H9 (cell line): ENCODE measurements at regions not wholly inside any gene's neighbourhood (a gene's known extent, or its start where the extent isn't known, plus 50 kb on each side); places are given as distances from the start of the nearest gene placed in this dataset.

Source experiments
- DNase-seq: peaks from one replicate; pipeline ENCODE4 v3.0.0-alpha.2; 2017
- H2AFZ ChIP-seq: one replicate; pipeline ENCODE4 v1.6.1; 2013; ENCODE audit warnings: mild to moderate bottlenecking, low read length, control low read depth, moderate library complexity
- H2AK5ac ChIP-seq: 2 replicates; pipeline ENCODE4 v1.6.1; 2013; ENCODE audit warnings: low read length, control low read depth, mixed read lengths; ENCODE audit not compliant: insufficient read length
- H2BK120ac ChIP-seq: one replicate; pipeline ENCODE4 v1.6.1; 2013; ENCODE audit warnings: low read depth, mild to moderate bottlenecking, low read length, control low read depth, inconsistent platforms; ENCODE audit not compliant: poor library complexity, severe bottlenecking
- H2BK12ac ChIP-seq: 2 replicates; pipeline ENCODE4 v1.6.1; 2013; ENCODE audit warnings: low read length, control low read depth, mixed read lengths, low read depth; ENCODE audit not compliant: insufficient read length
- H2BK15ac ChIP-seq: 2 replicates; pipeline ENCODE4 v1.6.1; 2013; ENCODE audit warnings: low read depth, low read length, control low read depth
- H2BK20ac ChIP-seq: one replicate; pipeline ENCODE4 v1.6.1; 2013; ENCODE audit warnings: low read depth, mild to moderate bottlenecking, low read length, control low read depth, inconsistent platforms; ENCODE audit not compliant: poor library complexity, severe bottlenecking
- H2BK5ac ChIP-seq: 2 replicates; pipeline ENCODE4 v1.6.1; 2013; ENCODE audit warnings: low read length, control low read depth, mixed read lengths; ENCODE audit not compliant: insufficient read length
- H3K14ac ChIP-seq: 2 replicates; pipeline ENCODE4 v1.6.1; 2013; ENCODE audit warnings: low read length, control low read depth; ENCODE audit not compliant: insufficient read depth
- H3K18ac ChIP-seq: 2 replicates; pipeline ENCODE4 v1.6.1; 2013; ENCODE audit warnings: low read depth, mild to moderate bottlenecking, mixed read lengths, low read length, control low read depth; ENCODE audit not compliant: insufficient read length
- H3K23ac ChIP-seq: 2 replicates; pipeline ENCODE4 v1.6.1; 2013; ENCODE audit warnings: low read length, control low read depth, mixed read lengths, low read depth; ENCODE audit not compliant: insufficient read length
- H3K23me2 ChIP-seq: 2 replicates; pipeline ENCODE4 v1.6.1; 2013; ENCODE audit warnings: low read depth, mild to moderate bottlenecking, mixed read lengths, low read length, control low read depth; ENCODE audit not compliant: insufficient read length, poor library complexity, severe bottlenecking
- H3K27ac ChIP-seq: 2 replicates; pipeline ENCODE4 v1.5.1; 2013; ENCODE audit warnings: low read length, control low read depth, mixed read lengths, low read depth; ENCODE audit not compliant: insufficient read length
- H3K27me3 ChIP-seq: 2 replicates; pipeline ENCODE4 v1.6.1; 2013; ENCODE audit warnings: low read length, control low read depth, inconsistent platforms; ENCODE audit not compliant: insufficient read depth
- H3K4ac ChIP-seq: 2 replicates; pipeline ENCODE4 v1.6.1; 2013; ENCODE audit warnings: low read depth, mild to moderate bottlenecking, control low read depth, inconsistent platforms, low read length, moderate library complexity
- H3K4me1 ChIP-seq: 2 replicates; pipeline ENCODE4 v1.6.1; 2013; ENCODE audit warnings: low read length, control low read depth, inconsistent platforms; ENCODE audit not compliant: insufficient read depth
- H3K4me2 ChIP-seq: 2 replicates; pipeline ENCODE4 v1.6.1; 2013; ENCODE audit warnings: low read length, control low read depth, mixed read lengths; ENCODE audit not compliant: insufficient read length, insufficient read depth
- H3K56ac ChIP-seq: 2 replicates; pipeline ENCODE4 v1.6.1; 2013; ENCODE audit warnings: low read depth, mild to moderate bottlenecking, mixed read lengths, low read length, control low read depth; ENCODE audit not compliant: insufficient read length
- H3K79me1 ChIP-seq: 2 replicates; pipeline ENCODE4 v1.6.1; 2013; ENCODE audit warnings: low read depth, mild to moderate bottlenecking, moderate library complexity, low read length, control low read depth, inconsistent platforms; ENCODE audit not compliant: insufficient read depth, poor library complexity, severe bottlenecking
- H3K79me2 ChIP-seq: 2 replicates; pipeline ENCODE4 v1.6.1; 2013; ENCODE audit warnings: low read length, control low read depth, inconsistent platforms; ENCODE audit not compliant: insufficient read depth
- H3K9ac ChIP-seq: 2 replicates; pipeline ENCODE4 v1.6.1; 2013; ENCODE audit warnings: low read length, control low read depth, mixed read lengths; ENCODE audit not compliant: insufficient read length; ENCODE audit errors: extremely low read depth
- H3K9me3 ChIP-seq: one replicate; pipeline ENCODE4 v1.6.1; 2013; ENCODE audit warnings: low read depth, low read length, inconsistent platforms; ENCODE audit not compliant: control insufficient read depth
- H3T11ph ChIP-seq: one replicate; pipeline ENCODE4 v1.6.1; 2013; ENCODE audit warnings: mild to moderate bottlenecking, low read length, control low read depth, inconsistent platforms
- H4K20me1 ChIP-seq: one replicate; pipeline ENCODE4 v1.6.1; 2013; ENCODE audit not compliant: control insufficient read depth, insufficient read length, insufficient read depth
- H4K5ac ChIP-seq: 2 replicates; pipeline ENCODE4 v1.6.1; 2013; ENCODE audit warnings: low read depth, mild to moderate bottlenecking, mixed read lengths, low read length, control low read depth; ENCODE audit not compliant: insufficient read length
- H4K8ac ChIP-seq: replicated peaks from 2 replicates; pipeline ENCODE4 v1.6.1; 2013; ENCODE audit warnings: low read length, control low read depth, mixed read lengths, low read depth; ENCODE audit not compliant: insufficient read length
- H4K91ac ChIP-seq: 2 replicates; pipeline ENCODE4 v1.6.1; 2013; ENCODE audit warnings: low read depth, mild to moderate bottlenecking, moderate library complexity, mixed read lengths, low read length, control low read depth; ENCODE audit not compliant: insufficient read length
- H3K27ac Mint-ChIP-seq, 3 experiments: 2 replicates in 2 of 3; 3 replicates in 1 of 3; pipeline ENCODE4 v1.8.0; 2020 to 2021; ENCODE audit warnings: mixed read lengths in 3 of 3, mild to moderate bottlenecking in 1 of 3, moderate library complexity in 1 of 3
- H3K27me3 Mint-ChIP-seq: 2 replicates; pipeline ENCODE4 v1.8.0; 2021; ENCODE audit warnings: low read depth, mild to moderate bottlenecking, moderate library complexity, mixed read lengths
- H3K36me3 Mint-ChIP-seq, 3 experiments: 2 replicates in 2 of 3; 3 replicates in 1 of 3; pipeline ENCODE4 v1.8.0; 2020 to 2021; ENCODE audit warnings: low read depth in 3 of 3, mixed read lengths in 3 of 3; ENCODE audit not compliant: insufficient read depth in 1 of 3
- H3K4me1 Mint-ChIP-seq, 2 experiments: 2 replicates each; pipeline ENCODE4 v1.8.0; 2020; ENCODE audit warnings: mixed read lengths in 2 of 2
- H3K4me3 Mint-ChIP-seq, 2 experiments: 2 replicates in 1 of 2; 3 replicates in 1 of 2; pipeline ENCODE4 v1.8.0; 2020 to 2021; ENCODE audit warnings: mild to moderate bottlenecking in 2 of 2, mixed read lengths in 2 of 2, moderate library complexity in 1 of 2
- H3K9me3 Mint-ChIP-seq, 2 experiments: 2 replicates in 1 of 2; 3 replicates in 1 of 2; pipeline ENCODE4 v1.8.0; 2020; ENCODE audit warnings: mild to moderate bottlenecking in 2 of 2, mixed read lengths in 2 of 2, moderate library complexity in 1 of 2
- WGBS: extraction: QIAGEN DNeasy Blood & Tissue Kit; methylation state at CpG from one replicate; pipeline ENCODE4 v1.1.7; 2013; ENCODE audit warnings: missing lambda C conversion rate, low lambda C conversion rate, mixed read lengths; ENCODE audit not compliant: insufficient read length; ENCODE audit errors: extremely low coverage; 5-methylcytosine and 5-hydroxymethylcytosine counted together
- TF ChIP-seq, protein P1 (sequence below): fragments of 200-600 bp; sonication (generic); conservative IDR thresholded peaks from 3 replicates; pipeline ENCODE4 v1.8.0; 2021; ENCODE audit warnings: antibody characterized with exemption, mild to moderate bottlenecking

- Histone ChIP-seq H3K79me2 (no peaks in the 10 kb centered on the region), H3K23me2 (no peaks in the 10 kb centered on the region), H4K91ac (no peak overlapping the region), H3K27me3 (no peaks in the 10 kb centered on the region), H3K4me1 (no peaks in the 10 kb centered on the region; the same call in 1 of the 2 replicates), H2AK5ac (no peak overlapping the region), H3K9me3 (no peaks in the 10 kb centered on the region), H2BK5ac (no peak overlapping the region), H3K9ac (no peak overlapping the region), H2AFZ (no peak overlapping the region), H2BK20ac (no peak overlapping the region), H3K23ac (no peak overlapping the region), H3K4ac (no peak overlapping the region), H4K8ac (no peak overlapping the region), H3K79me1 (no peaks in the 10 kb centered on the region), H2BK12ac (no peak overlapping the region), H3K18ac (no peak overlapping the region), H2BK120ac (no peak overlapping the region), H3K27ac (no peak overlapping the region), H4K20me1 (no peaks in the 10 kb centered on the region), H3T11ph (no peak overlapping the region), H3K4me2 (no peak overlapping the region), H4K5ac (no peak overlapping the region), H3K56ac (no peak overlapping the region), H2BK15ac (no peak overlapping the region), H3K14ac (no peak overlapping the region)
- H3K27ac Mint-ChIP-seq = no peak overlapping the region; a peak in 1 of 7 replicates
- no peaks in the 10 kb centered on the region for H3K9me3 Mint-ChIP-seq
- peaks cover 0 to 6% of the 10 kb centered on the region in 2 experiments; a peak in 1 of 4 replicates for H3K4me1 Mint-ChIP-seq
- no peak for DNase-seq
- no peaks in the 10 kb centered on the region for H3K27me3 Mint-ChIP-seq
- H3K4me3 Mint-ChIP-seq = no peak overlapping the region
- no CpG with 5 or more reads among the region's 3 CpGs for WGBS
- TF ChIP-seq, protein P1, sequence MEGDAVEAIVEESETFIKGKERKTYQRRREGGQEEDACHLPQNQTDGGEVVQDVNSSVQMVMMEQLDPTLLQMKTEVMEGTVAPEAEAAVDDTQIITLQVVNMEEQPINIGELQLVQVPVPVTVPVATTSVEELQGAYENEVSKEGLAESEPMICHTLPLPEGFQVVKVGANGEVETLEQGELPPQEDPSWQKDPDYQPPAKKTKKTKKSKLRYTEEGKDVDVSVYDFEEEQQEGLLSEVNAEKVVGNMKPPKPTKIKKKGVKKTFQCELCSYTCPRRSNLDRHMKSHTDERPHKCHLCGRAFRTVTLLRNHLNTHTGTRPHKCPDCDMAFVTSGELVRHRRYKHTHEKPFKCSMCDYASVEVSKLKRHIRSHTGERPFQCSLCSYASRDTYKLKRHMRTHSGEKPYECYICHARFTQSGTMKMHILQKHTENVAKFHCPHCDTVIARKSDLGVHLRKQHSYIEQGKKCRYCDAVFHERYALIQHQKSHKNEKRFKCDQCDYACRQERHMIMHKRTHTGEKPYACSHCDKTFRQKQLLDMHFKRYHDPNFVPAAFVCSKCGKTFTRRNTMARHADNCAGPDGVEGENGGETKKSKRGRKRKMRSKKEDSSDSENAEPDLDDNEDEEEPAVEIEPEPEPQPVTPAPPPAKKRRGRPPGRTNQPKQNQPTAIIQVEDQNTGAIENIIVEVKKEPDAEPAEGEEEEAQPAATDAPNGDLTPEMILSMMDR = no peak
- H3K36me3 Mint-ChIP-seq = no peaks in the 10 kb centered on the region
Observed at GRCh38 chr5:156153602-156154001, 173.4 kb upstream of the SGCD start.
